K562 (cell line): ENCODE measurements at regions not wholly inside any gene's neighbourhood (a gene's known extent, or its start where the extent isn't known, plus 50 kb on each side); places are given as distances from the start of the nearest gene placed in this dataset.

Experiments
- ATAC-seq: fragments of 200-7000 bp; cut with Tn5 transposase; 3 replicates; pipeline ENCODE4 v1.9.1; 2020; ENCODE audit warnings: moderate library complexity
- BruUV-seq: library from RNA; stranded (reverse); fragments of 400-500 nt; replicated peaks from 2 replicates; lab custom pipeline; 2021; lab: Mats Ljungman, UMichigan
- CTCF ChIA-PET: fragments of 300-600 bp; formaldehyde crosslinking; extraction: SDS; loops from one replicate; lab custom pipeline; 2021; ENCODE audit warnings: low intra/inter-chr PET ratio; lab: Yijun Ruan, JAX
- POLR2A ChIA-PET: fragments of 300-600, 350-650 bp; sonication (Branson Sonifier 250); formaldehyde crosslinking; extraction: SDS; loops from one replicate; lab custom pipeline; 2021; ENCODE audit warnings: antibody characterized with exemption, inconsistent platforms; lab: Yijun Ruan, JAX
- DNase-seq, 4 experiments: peaks; one replicate each; pipeline versions ENCODE4 v3.0.0 to v3.0.0-alpha.2; 2011 to 2018; ENCODE audit warnings: low spot score in 3 of 4, mixed read lengths in 3 of 4; ENCODE audit errors: extremely low read depth in 1 of 4
- FAIRE-seq: peaks from 2 replicates; lab custom pipeline; 2011; peaks lifted over from hg19 to GRCh38; lab: Jason Lieb, UNC
- H2AFZ ChIP-seq: 2 replicates; pipeline ENCODE4 v1.6.0; 2011; ENCODE audit warnings: low read depth, low read length, control low read depth, inconsistent platforms
- H3K27ac ChIP-seq: fragments of 200-600 bp; 3 replicates; pipeline ENCODE4 v1.8.0; 2011; ENCODE audit warnings: low read depth, mild to moderate bottlenecking, control low read depth, inconsistent platforms, low read length, moderate library complexity, mixed read lengths; ENCODE audit errors: extremely low read depth
- H3K27me3 ChIP-seq, 2 experiments: fragments of 300-600 bp in 1 of 2; 2 replicates in 1 of 2; 3 replicates in 1 of 2; pipeline versions ENCODE4 v1.6.0 to v1.8.0; 2011; ENCODE audit warnings: inconsistent platforms in 2 of 2, low read length in 2 of 2, mild to moderate bottlenecking in 1 of 2, mixed read lengths in 1 of 2, moderate library complexity in 1 of 2; ENCODE audit not compliant: control insufficient read depth in 2 of 2, insufficient read depth in 2 of 2
- H3K36me3 ChIP-seq: fragments of 300-600 bp; 3 replicates; pipeline ENCODE4 v1.8.0; 2011; ENCODE audit warnings: mild to moderate bottlenecking, low read length, inconsistent platforms; ENCODE audit not compliant: control insufficient read depth, insufficient read depth
- H3K4me1 ChIP-seq, 2 experiments: fragments of 200-600 bp in 1 of 2; replicated peaks in 1 of 2; 2 replicates in 1 of 2; 3 replicates in 1 of 2; pipeline versions ENCODE4 v1.5.1 to v1.8.0; 2011; ENCODE audit warnings: inconsistent platforms in 2 of 2, low read length in 2 of 2, mild to moderate bottlenecking in 1 of 2, mixed read lengths in 1 of 2, moderate library complexity in 1 of 2; ENCODE audit not compliant: control insufficient read depth in 2 of 2, insufficient read depth in 2 of 2
- H3K4me2 ChIP-seq: 2 replicates; pipeline ENCODE4 v1.6.1; 2011; ENCODE audit warnings: low read length, control low read depth, inconsistent platforms, mixed read lengths; ENCODE audit not compliant: insufficient read depth
- H3K4me3 ChIP-seq: fragments of 200-600 bp; sonication (generic), shearing (Covaris generic); 2 replicates; pipeline ENCODE4 v1.5.1; 2016; ENCODE audit warnings: control low read depth, inconsistent platforms
- H3K79me2 ChIP-seq: fragments of 200-600 bp; 3 replicates; pipeline ENCODE4 v1.8.0; 2011; ENCODE audit warnings: low read length, inconsistent platforms; ENCODE audit not compliant: control insufficient read depth, insufficient read depth
- H3K9ac ChIP-seq, 2 experiments: 2 replicates each; pipeline versions ENCODE4 v1.6.0 to v1.6.1; 2011; ENCODE audit warnings: low read depth in 2 of 2, low read length in 2 of 2, control low read depth in 1 of 2, inconsistent platforms in 1 of 2, mild to moderate bottlenecking in 1 of 2, mixed read lengths in 1 of 2; ENCODE audit not compliant: insufficient read depth in 1 of 2
- H3K9me1 ChIP-seq: one replicate; pipeline ENCODE4 v1.6.0; 2011; ENCODE audit warnings: inconsistent platforms, mild to moderate bottlenecking, low read length, moderate library complexity; ENCODE audit not compliant: control insufficient read depth, insufficient read depth
- H3K9me3 ChIP-seq: replicated peaks from 2 replicates; pipeline ENCODE4 v1.5.1; 2011; ENCODE audit warnings: low read depth, low read length, inconsistent platforms; ENCODE audit not compliant: control insufficient read depth, insufficient read depth
- H4K20me1 ChIP-seq: replicated peaks from 2 replicates; pipeline ENCODE4 v1.6.1; 2011; ENCODE audit warnings: low read length, inconsistent platforms, mixed read lengths; ENCODE audit not compliant: control insufficient read depth, insufficient read depth
- C11orf30 ChIP-seq: fragments of 450-650 bp; IDR thresholded peaks from 2 replicates; pipeline ENCODE4 v1.6.1; 2016; ENCODE audit warnings: low read depth, mild to moderate bottlenecking
- CBX2 ChIP-seq: fragments of 200-600 bp; sonication (generic); IDR thresholded peaks from one replicate; pipeline ENCODE4 v1.6.1; 2012; ENCODE audit warnings: mild to moderate bottlenecking, low read length, inconsistent platforms; ENCODE audit not compliant: insufficient read depth, poor library complexity, severe bottlenecking
- CREB1 ChIP-seq, 2 experiments: sonication (generic) in 1 of 2; formaldehyde crosslinking in 1 of 2; IDR thresholded peaks; 2 replicates each; pipeline versions ENCODE4 v1.6.1 to v1.8.0; 2012 to 2022; ENCODE audit warnings: inconsistent platforms in 1 of 2, mild to moderate bottlenecking in 1 of 2, missing genetic modification reagents in 1 of 2, moderate library complexity in 1 of 2
- HNRNPK ChIP-seq: fragments of 200-400 bp; formaldehyde crosslinking; IDR thresholded peaks from one replicate; pipeline ENCODE4 v1.6.1; 2018; ENCODE audit warnings: mild to moderate bottlenecking, low read depth, low read length; ENCODE audit not compliant: poor library complexity, severe bottlenecking
- MEF2D ChIP-seq: conservative IDR thresholded peaks from 2 replicates; pipeline ENCODE4 v1.6.1; 2016; ENCODE audit warnings: low read depth, missing genetic modification characterization, missing compliant biosample characterization
- SLC30A9 ChIP-seq: fragments of 250-450 bp; sonication (Bioruptor Pico); IDR thresholded peaks from 2 replicates; pipeline ENCODE4 v1.8.0; 2022; ENCODE audit warnings: mild to moderate bottlenecking, moderate library complexity
- SRSF1 ChIP-seq: fragments of 200-400 bp; formaldehyde crosslinking; IDR thresholded peaks from 2 replicates; pipeline ENCODE4 v1.6.1; 2017; ENCODE audit warnings: mild to moderate bottlenecking, low read depth, low read length, moderate library complexity
- SRSF9 ChIP-seq: fragments of 200-400 bp; formaldehyde crosslinking; IDR thresholded peaks from 2 replicates; pipeline ENCODE4 v1.6.1; 2017; ENCODE audit warnings: low read depth, low read length, borderline replicate concordance
- ZC3H11A ChIP-seq: IDR thresholded peaks from 2 replicates; pipeline ENCODE4 v1.6.1; 2012; ENCODE audit warnings: low read depth, low read length, improper control_type of control experiment
- WGBS: fragments of 100-300 bp; shearing (Covaris generic); methylation state at CpG from one replicate; pipeline ENCODE4 v1.1.6; 2016; ENCODE audit warnings: low coverage, mixed read lengths; ENCODE audit not compliant: insufficient coverage; ENCODE audit errors: missing lambda C conversion rate; 5-methylcytosine and 5-hydroxymethylcytosine counted together
- in situ Hi-C: fragments of 300-500 bp; cut with MboI; formaldehyde crosslinking; loops from 4 replicates; pipeline ENCODE4 v1.15.0; 2018; ENCODE audit warnings: inconsistent platforms, mixed read lengths
- intact Hi-C: fragments of 100-400 bp; cut with micrococcal nuclease; formaldehyde crosslinking; loops from 2 replicates; pipeline ENCODE4 v1.14.2; 2022
- TF ChIP-seq, protein P1 (sequence below): fragments of 200-400 bp; formaldehyde crosslinking; IDR thresholded peaks from 2 replicates; pipeline ENCODE4 v1.6.1; 2017; ENCODE audit warnings: mild to moderate bottlenecking, low read depth, low read length, moderate library complexity
- TF ChIP-seq, protein P2 (sequence below): IDR thresholded peaks from 3 replicates; pipeline ENCODE4 v1.6.1; 2011; ENCODE audit warnings: borderline replicate concordance, mild to moderate bottlenecking; ENCODE audit not compliant: insufficient read length, insufficient read depth

DNA sequence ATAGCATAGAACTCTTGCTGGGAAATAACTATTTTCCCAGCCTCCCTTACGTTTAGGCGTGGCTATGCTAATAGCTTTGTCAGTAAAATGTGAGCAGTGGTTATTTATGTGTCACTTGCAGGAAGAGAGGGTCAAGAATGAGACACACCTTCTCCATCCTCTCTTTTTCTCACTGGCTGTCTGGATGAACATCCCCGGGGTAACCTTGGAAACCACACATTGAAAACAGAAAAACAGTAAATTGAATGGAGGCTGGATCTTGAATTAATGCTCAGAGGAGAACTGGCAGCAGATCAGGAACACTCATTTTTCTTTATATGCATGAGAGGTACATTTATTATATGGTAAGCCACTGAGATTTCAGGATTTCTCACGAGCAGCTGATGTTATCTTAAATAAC lies 127.6 kb downstream of the DNAJB9 start:
- no peaks in the 10 kb centered on the region for H3K79me2 ChIP-seq
- DNase-seq = no peak
- H3K4me1 ChIP-seq = no peaks in the 10 kb centered on the region
- H3K9me3 ChIP-seq = no peaks in the 10 kb centered on the region
- ChIA-PET POLR2A (interaction anchor here (1.7 kb wide), 1 partner anchor 9 kb away, joined by 5 read pairs; no protein-coding TSS in a partner anchor), CTCF (no interaction called here)
- no peaks in the 10 kb centered on the region for H3K36me3 ChIP-seq
- H3K9me1 ChIP-seq = no peaks in the 10 kb centered on the region
- no peak overlapping the region for H3K4me2 ChIP-seq
- WGBS = 1% methylated on average over 4 of the region's 4 CpGs
- H3K27me3 ChIP-seq = no peaks in the 10 kb centered on the region
- no peak for ATAC-seq
- no peak for TF ChIP-seq C11orf30
- no peak for TF ChIP-seq MEF2D
- no peak for TF ChIP-seq SLC30A9
- no peak for TF ChIP-seq CREB1 (IDR thresholded peaks at IDR 0.05)
- no peak for TF ChIP-seq CREB1 (CRISPR knock-in tag; IDR thresholded peaks at IDR 0.05)
- no peak for TF ChIP-seq SRSF9
- TF ChIP-seq HNRNPK = no peak
- TF ChIP-seq, protein P1, sequence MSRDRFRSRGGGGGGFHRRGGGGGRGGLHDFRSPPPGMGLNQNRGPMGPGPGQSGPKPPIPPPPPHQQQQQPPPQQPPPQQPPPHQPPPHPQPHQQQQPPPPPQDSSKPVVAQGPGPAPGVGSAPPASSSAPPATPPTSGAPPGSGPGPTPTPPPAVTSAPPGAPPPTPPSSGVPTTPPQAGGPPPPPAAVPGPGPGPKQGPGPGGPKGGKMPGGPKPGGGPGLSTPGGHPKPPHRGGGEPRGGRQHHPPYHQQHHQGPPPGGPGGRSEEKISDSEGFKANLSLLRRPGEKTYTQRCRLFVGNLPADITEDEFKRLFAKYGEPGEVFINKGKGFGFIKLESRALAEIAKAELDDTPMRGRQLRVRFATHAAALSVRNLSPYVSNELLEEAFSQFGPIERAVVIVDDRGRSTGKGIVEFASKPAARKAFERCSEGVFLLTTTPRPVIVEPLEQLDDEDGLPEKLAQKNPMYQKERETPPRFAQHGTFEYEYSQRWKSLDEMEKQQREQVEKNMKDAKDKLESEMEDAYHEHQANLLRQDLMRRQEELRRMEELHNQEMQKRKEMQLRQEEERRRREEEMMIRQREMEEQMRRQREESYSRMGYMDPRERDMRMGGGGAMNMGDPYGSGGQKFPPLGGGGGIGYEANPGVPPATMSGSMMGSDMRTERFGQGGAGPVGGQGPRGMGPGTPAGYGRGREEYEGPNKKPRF = no peak
- TF ChIP-seq, protein P2, sequence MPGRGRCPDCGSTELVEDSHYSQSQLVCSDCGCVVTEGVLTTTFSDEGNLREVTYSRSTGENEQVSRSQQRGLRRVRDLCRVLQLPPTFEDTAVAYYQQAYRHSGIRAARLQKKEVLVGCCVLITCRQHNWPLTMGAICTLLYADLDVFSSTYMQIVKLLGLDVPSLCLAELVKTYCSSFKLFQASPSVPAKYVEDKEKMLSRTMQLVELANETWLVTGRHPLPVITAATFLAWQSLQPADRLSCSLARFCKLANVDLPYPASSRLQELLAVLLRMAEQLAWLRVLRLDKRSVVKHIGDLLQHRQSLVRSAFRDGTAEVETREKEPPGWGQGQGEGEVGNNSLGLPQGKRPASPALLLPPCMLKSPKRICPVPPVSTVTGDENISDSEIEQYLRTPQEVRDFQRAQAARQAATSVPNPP = no peak
- TF ChIP-seq SRSF1 = no peak
- no peak for TF ChIP-seq ZC3H11A
- TF ChIP-seq CBX2 = no peak
- no peak overlapping the region for H3K27ac ChIP-seq
- no TSS peak for BruUV-seq
- H2AFZ ChIP-seq = no peak overlapping the region
- H3K4me3 ChIP-seq = no peak overlapping the region
- no peaks in the 10 kb centered on the region for H4K20me1 ChIP-seq
- no peak for FAIRE-seq
- no peak overlapping the region for H3K9ac ChIP-seq
- in situ Hi-C loops = no loop called here
- intact Hi-C loops = no loop called here
